ENCODE measurements at regions not wholly inside any gene's neighbourhood (a gene's known extent, or its start where the extent isn't known, plus 50 kb on each side); places are given as distances from the start of the nearest gene placed in this dataset.
"Not testable (repeated sequence)": the region's sequence is repeated elsewhere in the genome, so short reads cannot be mapped to it uniquely, and the experiment has no call there.

GRCh38 chr6:97674802-97675201, 391.8 kb upstream of the MMS22L start:
- no peak for DNase-seq (ENCODE audit: low read depth, low spot score)

GRCh38 chr6:97677626-97678025, 394.6 kb upstream of the MMS22L start:
- no peak for DNase-seq (ENCODE audit: low read depth, low spot score)

GRCh38 chr6:97687916-97688315, 404.9 kb upstream of the MMS22L start:
- no peak for DNase-seq (ENCODE audit: low read depth, low spot score)

GRCh38 chr6:97689078-97689754, 406.2 kb upstream of the MMS22L start:
- no peak for DNase-seq (ENCODE audit: low read depth, low spot score)

- no peak for DNase-seq (ENCODE audit: low read depth, low spot score)
Measured at GRCh38 chr6:97697456-97697855, 414.4 kb upstream of the MMS22L start.

GRCh38 chr6:97701801-97702200, 418.8 kb upstream of the MMS22L start:
- DNase-seq (ENCODE audit: low read depth, low spot score), result no peak

- no peak for DNase-seq (ENCODE audit: low read depth, low spot score)
Measured at GRCh38 chr6:97702248-97702647, 419.2 kb upstream of the MMS22L start.

- DNase-seq (ENCODE audit: low read depth, low spot score), result no peak
Measured at GRCh38 chr6:97703661-97704060, 420.6 kb upstream of the MMS22L start.

- no peak for DNase-seq (ENCODE audit: low read depth, low spot score)
Measured at GRCh38 chr6:97705568-97705967, 422.6 kb upstream of the MMS22L start.

GRCh38 chr6:97712751-97713150, 429.7 kb upstream of the MMS22L start:
- DNase-seq (ENCODE audit: low read depth, low spot score), result no peak

GRCh38 chr6:97714772-97715171, 431.8 kb upstream of the MMS22L start:
- no peak for DNase-seq (ENCODE audit: low read depth, low spot score)

- DNase-seq (ENCODE audit: low read depth, low spot score), result no peak
Measured at GRCh38 chr6:97717086-97717485, 434.1 kb upstream of the MMS22L start.

- no peak for DNase-seq (ENCODE audit: low read depth, low spot score)
Measured at GRCh38 chr6:97726378-97726777, 443.4 kb upstream of the MMS22L start.

- no peak for DNase-seq (ENCODE audit: low read depth, low spot score)
Measured at GRCh38 chr6:97732045-97732444, 449.0 kb upstream of the MMS22L start.

- DNase-seq (ENCODE audit: low read depth, low spot score), result no peak
Measured at GRCh38 chr6:97757575-97757974, 474.6 kb upstream of the MMS22L start.

- DNase-seq (ENCODE audit: low read depth, low spot score), result no peak
Measured at GRCh38 chr6:97765461-97765860, 482.4 kb upstream of the MMS22L start.

- DNase-seq (ENCODE audit: low read depth, low spot score), result no peak
Measured at GRCh38 chr6:97771372-97771771, 488.4 kb upstream of the MMS22L start.

GRCh38 chr6:97775012-97775411, 492.0 kb upstream of the MMS22L start:
- no peak for DNase-seq (ENCODE audit: low read depth, low spot score)

- no peak for DNase-seq (ENCODE audit: low read depth, low spot score)
Measured at GRCh38 chr6:97778290-97779038, 495.4 kb upstream of the MMS22L start.

- DNase-seq (ENCODE audit: low read depth, low spot score), result not testable (repeated sequence)
Measured at GRCh38 chr6:97779039-97779766, 496.2 kb upstream of the MMS22L start.

- no peak for DNase-seq (ENCODE audit: low read depth, low spot score)
Measured at GRCh38 chr6:97790926-97791590, 508.0 kb upstream of the MMS22L start.

- no peak for DNase-seq (ENCODE audit: low read depth, low spot score)
Measured at GRCh38 chr6:97805596-97805995, 522.6 kb upstream of the MMS22L start.

Measured in brain pericyte (primary cell).